ENCODE measurements at regions not wholly inside any gene's neighbourhood (a gene's known extent, or its start where the extent isn't known, plus 50 kb on each side); places are given as distances from the start of the nearest gene placed in this dataset.
"Not testable (repeated sequence)": the region's sequence is repeated elsewhere in the genome, so short reads cannot be mapped to it uniquely, and the experiment has no call there.

DNA sequence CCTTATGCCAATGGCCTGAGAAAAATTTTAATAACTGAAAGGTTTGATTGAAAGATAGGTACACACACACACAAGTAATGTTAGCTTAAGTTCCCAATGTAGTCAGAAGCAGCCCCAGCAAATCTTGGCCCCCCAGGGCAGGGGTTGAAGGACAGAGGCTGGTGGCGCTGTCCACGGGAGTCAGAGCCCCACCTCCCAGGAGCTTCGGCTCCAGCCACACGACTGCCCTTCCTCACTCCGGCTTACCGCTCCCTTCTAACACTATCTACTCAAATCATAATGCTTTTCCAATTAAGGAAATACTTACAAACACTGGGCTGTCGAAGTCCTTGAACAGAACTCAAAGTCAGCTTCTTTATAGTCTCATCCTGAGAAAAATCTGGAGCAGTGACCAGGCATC lies 163.9 kb upstream of the NBPF12 start:
- not testable (repeated sequence) for DNase-seq (ENCODE audit: low spot score, unreplicated experiment); H3K36me3 Mint-ChIP-seq (ENCODE audit: insufficient read depth); H3K27ac Mint-ChIP-seq; H3K4me1 Mint-ChIP-seq (ENCODE audit: low read depth); H3K4me3 Mint-ChIP-seq (ENCODE audit: low read depth); H3K9me3 Mint-ChIP-seq (ENCODE audit: low read depth); H3K27me3 Mint-ChIP-seq

DNA sequence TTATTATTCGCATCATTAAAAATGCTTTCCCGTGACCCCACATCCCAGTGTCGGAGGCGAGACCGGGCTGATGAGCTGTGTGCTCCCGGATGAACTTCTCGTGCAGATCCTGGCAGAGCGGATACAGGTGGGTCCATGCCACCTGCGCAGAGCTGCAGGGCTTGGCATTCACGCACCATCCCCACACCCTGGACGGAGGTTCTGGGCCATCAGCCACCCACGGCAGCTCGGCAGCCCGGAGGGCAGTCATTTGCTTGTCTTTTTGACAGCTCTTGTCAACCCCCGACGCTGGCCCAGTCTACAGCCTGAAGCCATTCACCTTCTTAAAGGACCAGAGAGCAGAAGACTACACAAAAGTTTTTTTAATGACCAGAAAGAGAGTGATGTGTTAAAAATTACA lies 166.7 kb upstream of the NBPF12 start:
- DNase-seq (ENCODE audit: low spot score, unreplicated experiment); H3K27me3 Mint-ChIP-seq; H3K4me3 Mint-ChIP-seq (ENCODE audit: low read depth); H3K9me3 Mint-ChIP-seq (ENCODE audit: low read depth); H3K4me1 Mint-ChIP-seq (ENCODE audit: low read depth); H3K36me3 Mint-ChIP-seq (ENCODE audit: insufficient read depth); H3K27ac Mint-ChIP-seq: not testable (repeated sequence)

DNA sequence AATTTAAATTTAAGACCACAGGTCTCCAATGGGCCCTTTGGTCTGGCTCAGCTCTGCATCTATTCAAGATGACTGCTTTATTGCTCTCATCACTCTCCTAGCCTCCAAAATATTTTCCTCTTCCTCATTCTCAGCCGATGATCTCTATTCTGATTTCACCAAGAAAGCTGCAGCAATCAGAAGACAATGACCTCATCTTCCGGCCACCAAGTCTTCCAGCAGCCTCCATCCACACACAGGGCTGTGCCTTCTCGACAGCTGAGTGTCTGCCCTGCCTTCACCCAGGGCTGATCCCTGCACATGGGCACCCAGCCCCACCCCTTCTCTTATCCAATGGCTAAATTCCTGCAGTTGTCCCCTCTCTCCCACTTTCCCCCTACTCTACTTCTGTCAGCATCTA lies 167.1 kb upstream of the NBPF12 start:
- H3K4me1 Mint-ChIP-seq (ENCODE audit: low read depth); H3K36me3 Mint-ChIP-seq (ENCODE audit: insufficient read depth); H3K9me3 Mint-ChIP-seq (ENCODE audit: low read depth); DNase-seq (ENCODE audit: low spot score, unreplicated experiment); H3K27ac Mint-ChIP-seq; H3K4me3 Mint-ChIP-seq (ENCODE audit: low read depth); H3K27me3 Mint-ChIP-seq: not testable (repeated sequence)

DNA sequence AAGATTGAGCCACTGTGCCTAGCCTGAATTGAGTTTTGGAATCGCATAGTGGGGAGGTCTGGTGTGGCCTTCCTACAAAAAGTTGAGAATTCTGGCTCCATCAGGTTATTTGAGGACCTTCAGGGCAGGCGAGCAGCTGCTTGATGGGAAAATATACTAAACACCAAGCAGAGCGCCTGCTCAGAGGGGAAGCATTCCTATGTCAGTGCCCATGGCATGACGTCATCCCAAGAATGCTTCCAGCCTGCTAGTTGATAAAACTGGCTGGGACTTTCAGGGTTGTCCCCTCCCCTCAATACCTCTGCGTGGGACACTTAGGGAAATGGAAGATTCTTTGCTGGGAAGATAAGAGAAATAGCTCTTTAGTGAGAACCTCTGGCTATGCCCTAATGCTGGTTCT lies 174.9 kb upstream of the NBPF12 start:
- not testable (repeated sequence) for H3K27me3 Mint-ChIP-seq; DNase-seq (ENCODE audit: low spot score, unreplicated experiment); H3K4me3 Mint-ChIP-seq (ENCODE audit: low read depth); H3K27ac Mint-ChIP-seq; H3K4me1 Mint-ChIP-seq (ENCODE audit: low read depth); H3K36me3 Mint-ChIP-seq (ENCODE audit: insufficient read depth); H3K9me3 Mint-ChIP-seq (ENCODE audit: low read depth)

DNA sequence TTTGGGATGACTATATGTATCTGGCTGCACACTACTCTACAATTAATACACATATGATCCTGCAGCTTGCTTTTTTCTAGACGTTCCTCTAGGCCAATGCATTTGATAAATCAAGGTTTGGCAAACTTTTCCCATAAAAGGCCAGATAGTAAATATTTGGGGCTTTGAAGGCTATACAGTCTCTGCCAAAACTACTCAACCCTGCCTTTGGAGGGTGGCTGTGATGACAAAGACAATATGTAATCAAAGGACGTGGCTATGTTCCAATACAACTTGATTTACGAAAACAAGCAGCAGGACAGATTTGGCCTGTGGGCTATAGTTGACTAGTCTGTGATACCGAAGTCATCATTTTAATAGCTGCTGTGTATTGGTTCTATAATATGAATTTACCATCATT lies 181.3 kb upstream of the NBPF12 start:
- not testable (repeated sequence) for DNase-seq (ENCODE audit: low spot score, unreplicated experiment); H3K4me3 Mint-ChIP-seq (ENCODE audit: low read depth); H3K9me3 Mint-ChIP-seq (ENCODE audit: low read depth); H3K27me3 Mint-ChIP-seq; H3K4me1 Mint-ChIP-seq (ENCODE audit: low read depth); H3K36me3 Mint-ChIP-seq (ENCODE audit: insufficient read depth); H3K27ac Mint-ChIP-seq

DNA sequence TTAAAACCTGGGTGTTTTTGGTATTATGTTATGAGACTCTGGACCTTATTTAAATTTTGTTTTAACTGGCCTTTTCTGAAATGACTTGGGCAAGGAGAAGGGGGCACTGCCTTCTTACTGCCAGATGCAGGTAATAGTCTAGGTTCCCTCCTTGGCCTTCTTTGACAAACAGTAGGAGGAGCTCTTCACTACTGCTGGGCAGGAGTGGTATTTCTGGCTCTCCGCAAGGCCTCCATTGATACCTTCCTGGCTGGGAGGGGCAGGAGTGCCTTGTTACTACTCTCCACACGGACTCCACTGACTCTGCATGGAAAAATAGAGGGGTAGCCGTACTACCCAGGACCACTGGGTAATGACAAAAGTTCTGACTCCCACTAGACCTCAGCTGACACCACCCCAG lies 189.4 kb upstream of the NBPF12 start:
- not testable (repeated sequence) for H3K36me3 Mint-ChIP-seq (ENCODE audit: insufficient read depth); H3K4me3 Mint-ChIP-seq (ENCODE audit: low read depth); H3K27me3 Mint-ChIP-seq; H3K27ac Mint-ChIP-seq; H3K4me1 Mint-ChIP-seq (ENCODE audit: low read depth); H3K9me3 Mint-ChIP-seq (ENCODE audit: low read depth); DNase-seq (ENCODE audit: low spot score, unreplicated experiment)
- TF ChIP-seq, protein P1, sequence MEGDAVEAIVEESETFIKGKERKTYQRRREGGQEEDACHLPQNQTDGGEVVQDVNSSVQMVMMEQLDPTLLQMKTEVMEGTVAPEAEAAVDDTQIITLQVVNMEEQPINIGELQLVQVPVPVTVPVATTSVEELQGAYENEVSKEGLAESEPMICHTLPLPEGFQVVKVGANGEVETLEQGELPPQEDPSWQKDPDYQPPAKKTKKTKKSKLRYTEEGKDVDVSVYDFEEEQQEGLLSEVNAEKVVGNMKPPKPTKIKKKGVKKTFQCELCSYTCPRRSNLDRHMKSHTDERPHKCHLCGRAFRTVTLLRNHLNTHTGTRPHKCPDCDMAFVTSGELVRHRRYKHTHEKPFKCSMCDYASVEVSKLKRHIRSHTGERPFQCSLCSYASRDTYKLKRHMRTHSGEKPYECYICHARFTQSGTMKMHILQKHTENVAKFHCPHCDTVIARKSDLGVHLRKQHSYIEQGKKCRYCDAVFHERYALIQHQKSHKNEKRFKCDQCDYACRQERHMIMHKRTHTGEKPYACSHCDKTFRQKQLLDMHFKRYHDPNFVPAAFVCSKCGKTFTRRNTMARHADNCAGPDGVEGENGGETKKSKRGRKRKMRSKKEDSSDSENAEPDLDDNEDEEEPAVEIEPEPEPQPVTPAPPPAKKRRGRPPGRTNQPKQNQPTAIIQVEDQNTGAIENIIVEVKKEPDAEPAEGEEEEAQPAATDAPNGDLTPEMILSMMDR (IDR thresholded peaks at IDR 0.05; ENCODE audit: unreplicated experiment), result peak; percentile 31

DNA sequence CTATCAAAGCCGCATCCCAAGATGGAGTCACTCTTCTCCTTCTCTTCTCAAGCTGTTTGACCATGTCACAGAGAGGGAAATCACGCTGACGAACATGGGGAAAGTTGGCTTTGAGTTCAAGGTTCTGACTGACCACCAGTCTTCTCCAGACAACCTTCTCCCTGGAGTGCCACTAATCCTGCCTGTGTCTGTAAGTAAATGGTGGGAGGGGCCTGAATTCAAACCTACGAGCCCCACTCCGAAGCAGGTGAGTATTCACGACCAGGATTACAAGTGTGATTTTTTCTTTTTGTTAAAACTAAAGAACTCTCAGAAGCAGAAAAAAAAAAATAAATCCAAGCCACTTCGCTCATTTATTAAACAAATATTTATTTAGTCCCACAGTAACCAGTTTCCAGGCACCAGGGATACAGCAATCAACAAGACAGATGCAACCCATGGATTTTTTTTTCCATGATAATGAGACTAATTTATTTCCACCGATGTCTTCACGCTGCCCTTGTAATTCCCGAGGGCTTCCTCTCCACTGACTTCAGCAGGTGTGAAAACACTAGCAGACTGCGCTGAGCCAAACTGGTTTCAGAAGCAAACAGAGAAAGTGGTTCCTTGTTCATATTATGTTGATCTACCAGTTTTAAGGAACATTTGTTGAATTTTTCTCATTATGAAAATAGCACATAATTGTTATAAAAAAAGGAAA lies 206.0 kb upstream of the NBPF12 start:
- not testable (repeated sequence) for H3K9me3 Mint-ChIP-seq (ENCODE audit: low read depth); DNase-seq (ENCODE audit: low spot score, unreplicated experiment); H3K36me3 Mint-ChIP-seq (ENCODE audit: insufficient read depth); H3K4me1 Mint-ChIP-seq (ENCODE audit: low read depth); H3K27me3 Mint-ChIP-seq; H3K4me3 Mint-ChIP-seq (ENCODE audit: low read depth); H3K27ac Mint-ChIP-seq

DNA sequence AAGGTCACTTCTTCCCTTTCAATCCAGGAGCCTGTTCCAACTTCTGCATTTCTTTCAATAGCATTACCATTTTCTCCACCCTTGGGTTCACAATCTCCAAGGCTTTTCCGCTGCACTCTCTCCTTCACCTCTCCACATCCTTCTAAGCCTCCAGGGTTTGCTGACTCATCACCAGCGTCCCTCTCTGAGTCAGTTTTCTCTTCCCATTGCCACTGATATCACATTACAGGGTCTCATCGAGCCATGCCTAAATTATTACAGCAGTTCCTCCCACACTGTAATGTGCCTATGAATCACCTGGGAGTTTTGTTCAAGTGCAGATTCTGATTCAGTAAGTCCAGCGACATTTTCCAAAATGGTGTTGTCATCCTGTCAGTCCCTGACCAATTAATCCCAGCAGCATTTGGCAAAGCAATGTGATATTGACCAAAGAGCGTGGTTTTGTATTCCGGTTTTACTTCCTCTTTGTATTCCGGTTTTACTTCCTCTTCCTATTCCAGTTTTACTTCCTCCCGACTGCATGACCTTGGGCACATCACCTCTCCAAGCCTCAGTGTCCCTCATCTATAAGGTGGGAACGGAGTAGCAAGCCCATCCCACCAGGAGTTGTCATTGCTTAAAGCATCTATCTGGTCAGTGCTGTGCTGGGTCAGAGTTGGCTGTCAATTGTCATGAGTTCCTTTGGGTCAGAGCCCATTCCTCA lies 208.3 kb upstream of the NBPF12 start:
- H3K4me3 Mint-ChIP-seq (ENCODE audit: low read depth); H3K27ac Mint-ChIP-seq; H3K9me3 Mint-ChIP-seq (ENCODE audit: low read depth); H3K27me3 Mint-ChIP-seq; DNase-seq (ENCODE audit: low spot score, unreplicated experiment); H3K4me1 Mint-ChIP-seq (ENCODE audit: low read depth); H3K36me3 Mint-ChIP-seq (ENCODE audit: insufficient read depth): not testable (repeated sequence)

DNA sequence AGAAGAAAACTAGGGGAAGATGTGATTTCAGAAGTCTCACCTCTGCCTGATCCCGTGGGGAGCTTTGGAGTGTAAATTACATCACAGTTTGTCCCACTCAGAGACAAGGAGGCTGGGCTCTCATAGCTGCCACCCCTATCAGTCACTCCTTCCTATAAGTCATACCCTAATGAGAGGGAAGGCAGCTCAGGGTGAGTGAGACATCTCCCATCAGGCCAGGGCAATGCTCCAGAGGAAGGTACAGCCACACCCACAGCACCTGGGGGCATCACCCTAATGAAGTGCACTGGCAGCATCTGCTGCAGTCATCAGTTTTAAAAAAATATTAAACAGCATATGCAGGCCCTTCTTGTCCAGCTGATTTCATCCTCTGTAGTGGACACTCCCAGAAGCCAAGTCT lies 223.1 kb upstream of the NBPF12 start:
- H3K4me1 Mint-ChIP-seq (ENCODE audit: low read depth); H3K4me3 Mint-ChIP-seq (ENCODE audit: low read depth); DNase-seq (ENCODE audit: low spot score, unreplicated experiment); H3K36me3 Mint-ChIP-seq (ENCODE audit: insufficient read depth); H3K9me3 Mint-ChIP-seq (ENCODE audit: low read depth); H3K27ac Mint-ChIP-seq; H3K27me3 Mint-ChIP-seq: not testable (repeated sequence)
